GM18873 (cell line): ENCODE measurements at regions not wholly inside any gene's neighbourhood (a gene's known extent, or its start where the extent isn't known, plus 50 kb on each side); places are given as distances from the start of the nearest gene placed in this dataset.

Experiments used
- ATAC-seq: cut with Tn5 transposase; IDR thresholded peaks from one replicate; pipeline ENCODE4 v1.9.1; 2021; ENCODE audit warnings: mild to moderate bottlenecking, moderate library complexity, moderate number of reproducible peaks; ENCODE audit not compliant: unreplicated experiment, low FRiP score

GRCh38 chr6:93806409-93807270 is 387.3 kb upstream of the EPHA7 start:
- no peak for ATAC-seq

- no peak for ATAC-seq
Measured at GRCh38 chr6:93801101-93801847, 381.9 kb upstream of the EPHA7 start.

GRCh38 chr6:93799226-93799625 is 379.9 kb upstream of the EPHA7 start:
- ATAC-seq: no peak

- no peak for ATAC-seq
Measured at GRCh38 chr6:93794166-93794565, 374.8 kb upstream of the EPHA7 start.

- ATAC-seq: no peak
Measured at GRCh38 chr6:93792746-93793145, 373.4 kb upstream of the EPHA7 start.

- ATAC-seq: no peak
Measured at GRCh38 chr6:93790981-93791380, 371.6 kb upstream of the EPHA7 start.

- ATAC-seq: no peak
Measured at GRCh38 chr6:93789532-93789931, 370.2 kb upstream of the EPHA7 start.

- ATAC-seq: no peak
Measured at GRCh38 chr6:93787841-93788240, 368.5 kb upstream of the EPHA7 start.

- no peak for ATAC-seq
Measured at GRCh38 chr6:93786474-93787330, 367.3 kb upstream of the EPHA7 start.

- no peak for ATAC-seq
Measured at GRCh38 chr6:93785694-93786030, 366.3 kb upstream of the EPHA7 start.

- no peak for ATAC-seq
Measured at GRCh38 chr6:93784794-93785693, 365.7 kb upstream of the EPHA7 start.

- no peak for ATAC-seq
Measured at GRCh38 chr6:93779086-93779841, 359.9 kb upstream of the EPHA7 start.

- ATAC-seq: no peak
Measured at GRCh38 chr6:93759190-93759589, 339.8 kb upstream of the EPHA7 start.

GRCh38 chr6:93751969-93752368 is 332.6 kb upstream of the EPHA7 start:
- ATAC-seq: no peak

- ATAC-seq: no peak
Measured at GRCh38 chr6:93749930-93750329, 330.6 kb upstream of the EPHA7 start.

GRCh38 chr6:93749191-93749590 is 329.8 kb upstream of the EPHA7 start:
- no peak for ATAC-seq

- ATAC-seq: no peak
Measured at GRCh38 chr6:93746892-93747291, 327.5 kb upstream of the EPHA7 start.

GRCh38 chr6:93745306-93745705 is 325.9 kb upstream of the EPHA7 start:
- no peak for ATAC-seq

GRCh38 chr6:93735099-93735498 is 315.7 kb upstream of the EPHA7 start:
- no peak for ATAC-seq
